CD4-positive, alpha-beta T cell treated with Interleukin-17A for 4 hours (primary cell): ENCODE measurements at regions not wholly inside any gene's neighbourhood (a gene's known extent, or its start where the extent isn't known, plus 50 kb on each side); places are given as distances from the start of the nearest gene placed in this dataset.
"Not testable (repeated sequence)": the region's sequence is repeated elsewhere in the genome, so short reads cannot be mapped to it uniquely, and the experiment has no call there.

Source experiments
- DNase-seq: peaks from one replicate; pipeline ENCODE4 v3.0.0-alpha.2; 2020; ENCODE audit warnings: mixed read lengths

DNA sequence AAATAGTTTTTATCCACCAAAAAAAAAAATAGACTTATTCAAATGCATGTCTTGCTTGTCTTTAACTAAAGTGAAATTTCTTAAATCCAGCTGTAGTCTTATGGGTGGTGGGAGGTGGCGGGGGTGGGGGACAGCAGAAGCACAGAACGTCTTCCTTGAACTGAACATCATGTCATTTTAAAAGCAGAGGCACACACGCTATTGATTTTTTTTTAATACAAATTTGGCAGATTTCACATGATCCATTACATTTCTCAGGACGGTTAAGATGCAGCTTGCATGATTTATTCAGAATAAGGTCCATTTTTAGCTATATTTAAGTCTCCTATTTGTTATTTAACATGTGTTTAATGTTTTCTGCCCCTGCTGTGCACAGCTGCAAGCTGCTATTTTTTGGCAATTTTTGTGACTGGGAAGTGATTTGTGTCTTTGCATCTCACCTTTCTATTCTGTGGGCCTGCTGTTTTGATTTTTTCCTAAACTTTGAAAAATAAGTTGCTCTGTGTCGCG is 274.0 kb downstream of the TSHZ3 start:
- no peak for DNase-seq

DNA sequence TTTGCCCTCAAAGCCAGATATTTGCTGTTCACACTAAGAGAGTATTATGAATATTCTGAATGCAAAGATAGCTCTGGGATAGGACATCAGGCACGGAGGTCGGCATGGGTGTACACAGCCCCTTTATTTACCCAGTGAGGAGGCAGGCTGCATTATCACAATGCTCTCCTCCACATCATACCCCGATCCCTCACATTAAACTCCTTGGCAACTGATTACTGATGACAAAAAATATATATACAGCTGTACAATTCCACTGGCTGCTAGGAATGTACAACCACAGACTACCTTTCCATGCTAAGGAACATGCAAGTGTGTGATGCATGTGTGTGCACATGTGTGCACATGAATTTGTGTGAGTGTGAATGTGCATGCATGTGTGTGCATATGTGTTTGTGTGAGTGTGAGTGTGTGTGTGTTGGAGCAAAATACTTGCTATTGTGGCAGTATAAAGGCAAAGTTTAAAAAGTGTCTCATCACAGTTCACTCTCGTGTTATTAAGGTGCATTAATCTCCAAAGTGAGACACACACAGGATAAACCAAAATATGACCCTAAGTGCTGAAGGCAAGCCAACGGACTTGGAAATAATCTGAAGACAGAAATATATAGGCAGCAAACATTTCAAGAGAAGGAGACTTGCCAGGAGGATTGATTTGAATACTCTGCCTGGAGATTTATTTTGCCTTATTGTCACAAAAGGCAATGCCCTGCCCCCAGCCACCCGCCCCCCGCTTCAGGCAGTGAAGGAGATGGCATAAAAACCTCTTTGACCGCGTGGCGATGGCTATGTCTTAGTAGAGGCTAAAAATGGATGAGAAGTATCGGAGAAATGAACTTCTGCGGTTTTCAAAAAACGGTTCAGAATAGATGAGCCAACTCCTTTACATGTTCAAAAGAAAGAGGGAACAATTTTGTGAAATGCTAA is 274.8 kb downstream of the TSHZ3 start:
- DNase-seq, result no peak

DNA sequence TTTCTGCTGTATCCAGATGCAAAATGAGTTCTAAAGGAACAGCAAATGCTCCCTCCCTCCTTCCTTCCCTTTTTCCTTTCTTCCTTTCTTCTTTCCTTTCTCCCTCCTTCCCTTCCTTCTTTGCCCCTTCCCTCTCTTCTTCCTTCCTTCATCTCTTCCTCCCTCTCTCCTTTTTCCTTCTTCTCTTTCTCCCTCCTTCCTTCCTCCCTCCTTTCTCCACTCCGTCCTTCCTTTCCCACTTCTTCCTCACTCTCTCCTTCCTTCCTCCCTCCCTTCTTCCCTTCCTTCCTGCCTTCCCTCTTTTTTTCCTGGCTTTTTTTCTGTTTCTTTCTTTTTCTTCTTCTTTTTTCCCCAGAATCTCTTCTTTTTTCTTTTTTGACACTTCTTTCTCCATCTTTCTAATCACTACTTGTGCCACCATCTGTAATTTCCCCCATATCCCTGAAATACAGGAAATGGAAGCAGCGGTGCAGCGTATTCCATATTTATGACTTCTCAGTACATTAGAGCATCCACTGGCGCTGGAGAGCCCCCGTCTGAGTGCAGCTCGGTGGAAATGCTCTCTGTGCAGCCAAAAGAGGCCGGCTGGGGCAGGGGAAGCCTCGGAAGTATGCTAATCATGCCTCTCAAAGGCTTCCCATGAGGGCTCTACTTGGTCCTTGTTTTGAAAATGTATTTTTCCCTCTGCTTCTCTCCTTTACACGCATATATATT is 275.6 kb downstream of the TSHZ3 start:
- DNase-seq, result no peak

DNA sequence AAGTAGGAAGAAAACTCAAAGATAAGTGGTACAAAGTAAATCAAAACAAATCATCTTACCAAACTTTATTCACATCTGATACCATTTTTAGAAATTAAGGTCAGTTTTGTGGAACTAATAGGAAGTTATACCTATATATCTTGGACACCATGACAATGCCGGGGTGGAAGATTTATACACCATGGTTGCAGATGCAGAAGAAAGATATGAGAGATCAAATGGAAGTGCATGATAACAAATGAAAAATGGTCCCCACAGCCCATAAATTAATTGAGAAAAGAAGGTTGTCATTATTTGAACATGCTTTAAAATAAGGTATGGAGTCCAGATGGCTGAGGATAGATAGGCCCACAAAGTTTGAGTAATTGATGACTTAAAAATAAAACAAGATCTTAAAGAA is 276.8 kb downstream of the TSHZ3 start:
- no peak for DNase-seq

DNA sequence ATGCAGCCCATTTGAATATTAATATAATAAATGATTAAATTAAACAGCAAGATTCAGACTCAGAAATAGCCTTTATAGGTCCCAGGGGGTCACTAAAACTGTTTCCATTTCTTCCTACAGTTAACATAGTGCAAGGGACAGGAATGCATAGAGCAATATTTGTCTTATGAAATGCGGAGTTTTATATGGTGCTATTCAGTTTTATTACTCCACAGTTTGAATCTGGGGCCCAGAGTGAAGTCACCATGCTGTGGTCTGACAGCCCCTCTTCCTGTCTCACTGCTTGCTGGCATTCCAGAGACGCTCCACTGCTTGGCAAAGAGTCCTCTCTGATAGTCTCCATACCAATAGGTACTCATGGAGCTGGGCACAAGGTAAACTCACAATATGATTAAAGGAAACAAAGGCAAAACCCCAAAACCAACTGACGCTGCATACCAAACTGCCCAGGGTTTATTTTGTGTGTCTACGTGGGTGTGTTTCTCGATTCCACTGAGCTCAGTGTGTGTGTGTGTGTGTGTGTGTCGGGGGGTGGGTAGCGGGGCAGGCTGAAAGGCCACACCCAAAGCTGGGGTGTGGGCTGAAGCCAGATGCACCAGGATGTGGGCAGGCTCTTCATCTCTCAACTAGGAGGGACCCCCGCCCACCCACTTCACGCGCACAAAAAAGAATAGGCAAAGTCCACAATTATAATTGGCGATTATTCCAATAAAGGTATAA is 277.9 kb downstream of the TSHZ3 start:
- DNase-seq, result no peak

DNA sequence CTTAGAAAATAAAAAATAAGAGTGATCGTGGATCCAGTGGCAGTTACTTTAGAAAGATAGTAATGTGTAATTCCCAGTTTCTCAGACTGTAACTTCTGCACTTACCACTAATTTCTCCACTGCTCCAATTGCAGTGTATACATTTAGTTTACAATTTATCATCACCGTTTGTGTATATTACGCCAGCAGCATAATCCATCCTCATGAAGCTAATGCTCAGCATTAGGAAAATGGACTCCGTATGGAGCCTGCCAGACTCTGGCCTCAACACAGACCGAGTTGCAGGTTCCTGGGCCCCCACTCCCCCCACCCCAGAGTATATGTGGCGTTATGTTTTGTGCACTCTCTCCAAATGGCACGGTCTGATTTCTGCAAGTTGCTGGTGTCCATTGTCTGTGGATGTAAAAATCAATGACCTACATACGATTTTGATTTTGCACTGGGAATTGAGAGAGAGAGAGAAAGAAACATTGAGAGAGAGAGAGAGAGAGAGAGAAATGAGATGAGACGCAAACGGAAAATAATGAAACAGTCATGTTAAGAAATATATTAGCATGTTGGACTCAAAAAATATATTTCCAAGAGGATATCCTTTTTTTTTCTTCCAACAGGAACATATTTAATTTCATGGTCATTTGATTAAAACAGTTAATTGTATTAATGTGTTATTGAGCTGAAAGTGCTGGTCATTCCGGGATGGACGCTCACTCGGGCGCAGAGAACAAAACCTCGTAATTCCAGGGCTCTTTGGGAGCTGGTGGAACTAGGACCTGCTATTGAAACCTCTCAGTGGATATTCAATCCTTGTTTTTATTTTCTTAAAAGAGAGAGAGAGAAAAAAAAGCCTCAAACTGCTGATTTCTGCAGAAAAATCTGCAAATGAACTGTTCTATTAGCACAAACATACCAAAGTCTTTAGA is 278.8 kb downstream of the TSHZ3 start:
- DNase-seq, result no peak

DNA sequence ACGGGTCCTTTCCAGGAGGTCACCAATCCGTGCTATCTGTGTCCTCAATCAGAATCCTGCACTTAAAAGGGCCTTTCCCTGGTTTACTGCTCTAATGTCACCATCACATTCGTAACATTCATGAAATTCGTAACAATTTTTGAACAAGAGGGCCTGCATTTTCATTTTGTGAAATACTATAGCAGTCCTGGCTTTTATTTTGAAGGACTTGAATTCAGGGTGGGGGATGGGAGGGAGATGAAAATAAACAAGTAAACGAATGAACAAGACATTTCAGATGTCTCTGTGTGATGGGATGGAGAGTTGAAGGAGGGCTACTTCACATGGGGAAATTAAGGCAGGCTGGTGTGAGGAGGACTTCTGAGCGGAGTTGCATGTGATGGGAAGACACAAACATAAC is 281.0 kb downstream of the TSHZ3 start:
- DNase-seq, result no peak

DNA sequence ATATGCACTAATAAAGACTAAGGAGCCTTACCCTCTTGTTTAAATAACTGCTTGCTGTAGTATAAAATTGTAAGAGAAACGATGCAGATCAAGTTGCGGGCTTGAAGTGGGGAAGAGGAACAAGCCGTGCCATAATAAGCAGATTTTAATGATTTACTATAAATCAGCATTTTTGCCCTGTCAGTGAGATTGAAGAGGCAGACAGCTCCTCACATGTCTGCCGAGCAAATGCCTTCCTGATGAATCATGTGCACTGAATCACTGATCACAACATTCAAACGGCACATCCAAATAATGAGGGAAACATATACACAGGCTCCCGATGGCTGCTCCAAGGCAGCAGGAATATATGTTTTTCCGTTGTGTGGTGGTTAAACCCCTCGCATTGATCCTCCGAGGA is 282.9 kb downstream of the TSHZ3 start:
- no peak for DNase-seq

DNA sequence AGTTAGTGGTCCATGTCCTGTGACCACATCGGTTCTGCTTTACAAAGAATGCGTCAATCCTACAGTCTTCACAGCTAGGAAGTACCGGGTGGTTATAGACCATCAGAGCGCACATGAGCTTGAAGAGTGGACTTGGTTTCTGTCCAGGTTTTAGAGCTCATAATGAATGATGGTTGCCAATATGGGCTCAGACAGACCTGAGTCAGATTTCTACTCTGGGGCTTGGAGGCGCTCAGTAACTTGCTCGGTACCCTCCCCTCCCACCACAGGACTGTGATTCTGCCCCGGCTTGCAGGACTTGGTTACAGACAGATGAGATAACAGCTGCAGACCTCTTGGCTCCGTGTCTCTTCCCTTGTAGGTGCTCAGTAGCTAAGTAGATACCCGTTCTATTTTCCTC is 284.7 kb downstream of the TSHZ3 start:
- DNase-seq, result no peak

DNA sequence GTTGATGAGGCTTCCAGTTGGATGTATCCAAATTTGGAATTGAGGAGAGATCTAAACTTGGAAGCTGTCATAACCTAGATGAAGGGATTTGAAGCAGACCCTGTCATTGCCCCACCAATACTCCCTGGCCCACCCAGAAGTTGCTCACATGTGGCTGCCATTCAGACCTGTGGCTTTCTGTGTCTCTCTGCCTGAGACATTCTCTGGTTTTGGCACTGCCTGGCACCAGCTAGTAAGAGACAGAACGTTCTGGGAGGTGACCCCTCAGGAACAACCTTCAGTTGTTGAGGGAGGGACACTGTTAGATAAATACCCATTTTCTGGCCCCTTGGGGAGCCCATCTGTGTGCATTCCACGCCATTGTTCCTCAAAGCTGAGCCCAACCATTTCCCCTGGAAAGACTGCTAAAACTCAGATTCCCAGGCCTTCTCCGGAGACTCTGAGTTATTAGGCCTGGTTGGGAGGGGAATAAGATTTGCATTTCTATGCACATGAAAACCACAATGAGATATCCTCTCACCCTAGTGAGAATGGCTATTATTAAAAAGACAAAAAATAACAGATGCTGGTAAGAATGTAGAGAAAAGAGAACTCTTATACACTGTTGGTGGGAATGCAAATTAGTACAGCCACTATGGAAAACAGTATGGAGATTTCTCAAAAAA is 290.4 kb downstream of the TSHZ3 start:
- no peak for DNase-seq

DNA sequence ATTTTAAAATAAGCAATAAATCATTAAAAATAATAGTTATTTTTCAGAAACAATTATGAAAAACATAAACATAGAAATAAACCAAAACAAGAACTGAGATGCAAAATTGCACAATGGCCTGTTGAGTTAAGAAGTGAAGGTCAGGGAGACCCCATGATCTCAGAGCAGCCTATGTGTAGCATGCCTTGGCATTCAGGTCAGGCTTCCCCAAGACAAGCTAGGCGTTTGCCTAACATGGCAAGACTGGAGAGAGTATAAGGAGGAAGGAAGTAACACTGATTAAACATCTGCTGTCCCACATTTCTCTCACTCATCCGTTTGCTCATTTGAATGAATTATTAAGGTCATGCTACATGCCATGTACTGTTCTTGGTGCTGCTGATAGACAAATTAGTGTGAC is 291.8 kb downstream of the TSHZ3 start:
- DNase-seq, result no peak

DNA sequence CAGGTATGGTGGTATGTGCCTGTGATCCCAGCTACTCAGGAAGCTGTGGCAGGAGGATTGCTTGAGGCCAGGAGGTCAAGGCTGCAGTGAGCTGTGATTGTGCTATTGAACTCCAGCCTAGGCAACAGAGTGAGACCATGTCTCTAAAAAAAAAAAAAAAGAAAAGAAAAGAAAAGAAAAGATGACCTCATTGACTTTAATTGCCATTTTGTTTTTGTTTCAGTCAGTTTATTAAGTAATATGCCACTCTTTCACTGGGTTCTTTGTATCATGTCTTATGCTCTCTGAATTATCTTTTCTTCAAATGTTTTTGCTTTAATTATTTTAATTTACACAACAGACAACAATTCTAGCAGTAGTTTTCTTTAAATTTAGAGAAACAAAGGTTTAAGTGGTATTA is 293.8 kb downstream of the TSHZ3 start:
- DNase-seq, result no peak

DNA sequence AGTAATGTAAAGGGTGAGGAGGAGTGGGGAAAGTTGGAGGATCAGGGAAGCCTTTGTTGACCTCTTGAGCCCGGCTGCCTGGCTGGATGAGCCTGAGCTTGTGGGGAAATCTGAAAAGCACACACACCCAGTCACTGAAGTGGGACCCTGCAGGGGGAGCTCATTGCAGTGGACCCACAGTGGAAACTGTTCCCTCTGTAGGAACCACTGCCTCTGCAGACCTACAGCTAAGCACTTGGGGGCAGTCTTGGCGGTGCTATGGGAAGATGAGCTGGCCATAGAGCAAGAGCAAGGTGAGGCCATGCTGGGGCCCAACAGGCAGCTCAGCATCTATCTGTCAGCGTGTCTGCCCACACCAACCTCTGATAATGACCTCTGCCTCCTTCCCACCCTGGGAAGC is 294.8 kb downstream of the TSHZ3 start:
- DNase-seq, result peak; percentile 27

DNA sequence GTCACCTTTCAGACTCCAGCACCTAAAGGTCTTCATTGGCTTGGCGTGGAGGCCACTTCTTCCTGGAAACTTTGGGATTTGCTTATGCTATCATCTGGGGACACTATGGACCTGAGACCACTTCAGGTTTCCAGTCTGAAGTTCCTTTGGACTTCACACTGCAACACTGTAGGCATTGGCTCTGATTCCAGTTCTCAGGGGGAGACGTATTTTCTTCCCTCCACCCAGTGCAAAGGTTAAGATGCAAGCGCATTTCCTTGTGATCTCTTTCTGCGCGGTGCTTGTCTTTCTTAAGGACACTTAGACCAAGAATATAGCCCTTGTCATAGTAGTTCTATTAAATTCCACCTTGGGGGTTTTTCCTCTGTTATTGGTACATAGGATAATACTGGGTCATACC is 299.8 kb downstream of the TSHZ3 start:
- DNase-seq, result no peak

DNA sequence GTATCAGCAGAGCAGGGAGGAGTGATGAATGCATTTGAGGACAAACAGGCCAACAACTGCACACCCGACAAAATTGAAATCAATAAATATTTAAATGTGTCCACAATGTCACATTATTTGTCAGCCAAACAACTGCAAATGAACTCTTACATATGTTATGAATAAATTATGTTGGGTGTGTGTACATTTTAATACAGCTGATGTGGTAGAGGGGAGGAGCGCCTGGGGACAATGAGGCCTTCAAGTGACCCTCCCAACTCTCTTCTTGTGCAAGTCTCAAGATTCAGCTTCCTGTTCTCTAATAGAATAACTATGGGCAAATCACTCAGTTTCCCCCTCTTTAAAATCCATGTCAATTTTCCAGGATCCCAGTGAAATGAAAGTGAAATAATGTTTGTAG is 303.2 kb downstream of the TSHZ3 start:
- no peak for DNase-seq

DNA sequence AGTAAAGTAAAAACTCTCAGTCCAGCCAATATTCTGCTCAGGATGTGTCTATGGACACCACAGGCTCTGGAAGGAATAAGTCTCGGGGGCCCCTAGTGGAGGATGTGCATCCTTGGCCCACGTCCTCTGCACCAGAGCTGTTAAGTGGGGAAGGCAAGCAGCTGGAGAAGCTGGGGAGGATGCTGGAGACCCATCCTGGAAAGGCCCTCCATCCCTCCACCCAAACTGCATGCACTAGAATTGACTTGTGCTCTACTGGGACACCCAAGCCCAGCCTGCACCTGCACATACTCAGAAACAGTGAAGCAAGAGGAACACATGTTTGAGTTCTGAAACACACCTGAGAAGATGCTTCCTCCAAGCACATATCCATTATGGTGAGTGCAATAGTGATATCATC is 307.8 kb downstream of the TSHZ3 start:
- no peak for DNase-seq

DNA sequence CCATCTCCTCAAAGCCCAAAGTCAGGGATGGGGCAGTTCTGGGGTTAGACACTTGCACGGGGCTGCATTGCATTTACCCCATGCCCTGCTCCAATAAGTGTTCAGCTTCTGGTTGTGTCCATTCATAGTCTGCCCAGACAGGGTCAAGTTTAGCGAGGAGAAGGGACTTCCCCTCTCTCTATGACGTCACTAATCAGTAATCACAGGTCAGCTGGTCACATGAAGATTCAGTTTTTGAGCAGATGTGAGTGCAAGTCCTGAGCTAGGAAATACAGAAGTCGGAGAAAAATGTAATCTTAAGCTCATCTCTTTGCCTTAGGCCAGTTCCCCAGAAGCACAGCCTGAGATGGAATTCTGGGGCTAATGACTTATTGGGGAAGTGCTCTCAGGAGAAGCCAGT is 310.1 kb downstream of the TSHZ3 start:
- no peak for DNase-seq

DNA sequence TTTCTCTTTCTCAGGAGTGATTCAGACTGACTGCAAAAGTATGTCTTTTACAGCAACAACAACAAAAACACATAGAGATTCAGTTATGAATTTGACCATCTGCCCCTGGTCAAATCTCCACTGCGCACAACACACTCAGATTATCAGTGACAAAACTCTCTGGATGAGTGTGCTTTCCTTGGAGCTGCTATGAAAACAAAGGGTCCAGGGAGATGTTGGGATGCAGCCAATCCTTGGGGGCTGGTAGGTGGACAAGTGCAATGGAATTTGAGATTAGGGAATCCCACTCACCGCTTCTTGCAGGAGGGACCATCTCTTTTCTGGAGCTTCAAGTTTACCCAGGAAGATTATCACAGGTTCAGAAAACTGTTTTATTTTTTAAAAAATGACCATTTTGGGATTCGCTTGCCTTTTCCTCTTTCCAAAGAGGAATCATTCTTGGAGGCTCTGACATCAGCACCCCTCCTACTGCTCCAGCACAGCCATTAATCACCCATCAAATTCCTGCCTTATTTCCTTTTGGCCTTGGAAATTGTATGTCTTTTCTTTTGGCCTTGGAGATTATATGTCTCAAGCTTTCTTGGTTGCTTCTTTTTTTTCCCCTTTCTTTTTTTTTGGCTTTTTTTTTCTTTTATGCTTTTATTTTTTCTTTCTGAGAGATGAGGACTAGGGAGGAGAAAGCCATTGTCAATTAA is 311.8 kb downstream of the TSHZ3 start:
- no peak for DNase-seq

DNA sequence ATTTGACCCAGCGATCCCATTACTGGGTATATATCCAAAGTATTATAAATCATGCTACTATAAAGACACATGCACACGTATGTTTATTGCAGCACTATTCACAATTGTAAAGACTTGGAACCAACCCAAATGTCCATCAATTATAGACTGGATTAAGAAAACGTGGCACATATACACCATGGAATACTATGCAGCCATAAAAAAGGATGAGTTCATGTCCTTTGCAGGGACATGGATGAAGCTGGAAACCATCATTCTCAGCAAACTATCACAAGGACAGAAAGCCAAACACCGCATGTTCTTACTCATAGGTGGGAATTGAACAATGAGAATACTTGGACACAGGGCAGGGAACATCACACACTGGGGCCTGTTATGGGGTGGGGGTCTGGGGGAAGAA is 317.8 kb downstream of the TSHZ3 start:
- not testable (repeated sequence) for DNase-seq

DNA sequence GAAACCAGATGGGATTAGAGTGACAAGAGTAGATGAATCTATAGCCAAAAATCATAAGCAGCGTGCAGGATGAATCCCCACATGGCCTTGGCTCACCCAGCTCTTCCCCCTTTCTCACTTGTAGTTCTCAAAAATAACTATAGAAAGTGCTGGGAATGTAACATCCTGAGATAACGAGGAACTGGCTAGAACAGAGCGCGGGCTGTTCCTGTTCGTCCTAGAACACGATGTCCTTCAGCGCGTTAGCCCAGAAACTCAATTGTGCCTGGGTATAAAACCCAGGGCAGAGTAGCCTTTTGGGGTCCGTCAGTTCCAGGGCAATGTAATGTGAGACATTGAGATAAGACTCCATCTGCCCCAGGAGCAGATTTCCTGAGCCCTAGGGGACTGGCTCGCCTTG is 326.2 kb downstream of the TSHZ3 start:
- no peak for DNase-seq

DNA sequence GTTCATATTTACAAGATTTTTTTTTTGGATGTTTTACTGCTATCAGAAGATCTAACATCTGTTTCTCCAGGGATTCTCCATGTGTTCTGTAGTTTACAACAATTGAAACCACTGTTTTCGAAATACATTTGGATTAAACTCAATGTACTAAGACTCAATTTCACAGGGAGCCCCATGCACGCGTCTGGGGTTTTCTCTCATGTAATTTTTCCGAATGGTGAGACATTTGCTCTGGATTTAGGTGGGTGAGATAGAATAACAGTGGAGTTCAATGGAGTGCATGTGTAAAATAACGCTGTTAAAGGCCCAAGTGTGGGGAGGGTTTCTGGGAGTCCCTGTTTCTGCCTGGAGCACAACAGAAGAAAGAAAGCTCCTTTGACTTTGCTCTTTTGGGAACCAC is 330.3 kb downstream of the TSHZ3 start:
- DNase-seq, result no peak
